Gastroesophageal sphincter (tissue), 3 donors: ENCODE measurements at regions not wholly inside any gene's neighbourhood (a gene's known extent, or its start where the extent isn't known, plus 50 kb on each side); places are given as distances from the start of the nearest gene placed in this dataset.

Experiments used
- CTCF ChIP-seq, 4 experiments: fragments of 200-600 bp in 2 of 4; fragments of 450-650 bp in 2 of 4; sonication (generic) in 1 of 4; IDR thresholded peaks; one replicate each; pipeline ENCODE4 v1.5.1; 2017 to 2019; ENCODE audit warnings: antibody characterized with exemption in 4 of 4, mild to moderate bottlenecking in 2 of 4, moderate library complexity in 2 of 4
- EP300 ChIP-seq: sonication (generic); formaldehyde crosslinking; IDR thresholded peaks from one replicate; pipeline ENCODE4 v1.6.1; 2017; ENCODE audit warnings: antibody characterized with exemption, mild to moderate bottlenecking
- POLR2A ChIP-seq, 2 donors: fragments of 450-650 bp; IDR thresholded peaks; one replicate each; pipeline ENCODE4 v1.6.1; 2017; ENCODE audit warnings: antibody characterized with exemption in 2 of 2, mild to moderate bottlenecking in 2 of 2, moderate library complexity in 1 of 2
- POLR2AphosphoS5 ChIP-seq: sonication (generic); formaldehyde crosslinking; IDR thresholded peaks from one replicate; pipeline ENCODE4 v1.6.1; 2017; ENCODE audit warnings: antibody characterized with exemption

GRCh38 chr20:57905448-57905847, 195.6 kb upstream of the PMEPA1 start:
- TF ChIP-seq POLR2A (IDR thresholded peaks at IDR 0.05) (no peak), POLR2AphosphoS5 (no peak), CTCF (IDR thresholded peaks at IDR 0.05) (no peak), EP300 (no peak)
